ENCODE measurements at regions not wholly inside any gene's neighbourhood (a gene's known extent, or its start where the extent isn't known, plus 50 kb on each side); places are given as distances from the start of the nearest gene placed in this dataset.

- TF ChIP-seq CTCF (IDR thresholded peaks at IDR 0.05), result no peak
- no peak for DNase-seq (ENCODE audit: extremely low spot score, unreplicated experiment)
- peaks cover 27% of the 10 kb centered on the region for H3K4me1 Mint-ChIP-seq (ENCODE audit: unreplicated experiment)
Observed at GRCh38 chr3:154887869-154888268, 192.2 kb upstream of the MME start.

DNA sequence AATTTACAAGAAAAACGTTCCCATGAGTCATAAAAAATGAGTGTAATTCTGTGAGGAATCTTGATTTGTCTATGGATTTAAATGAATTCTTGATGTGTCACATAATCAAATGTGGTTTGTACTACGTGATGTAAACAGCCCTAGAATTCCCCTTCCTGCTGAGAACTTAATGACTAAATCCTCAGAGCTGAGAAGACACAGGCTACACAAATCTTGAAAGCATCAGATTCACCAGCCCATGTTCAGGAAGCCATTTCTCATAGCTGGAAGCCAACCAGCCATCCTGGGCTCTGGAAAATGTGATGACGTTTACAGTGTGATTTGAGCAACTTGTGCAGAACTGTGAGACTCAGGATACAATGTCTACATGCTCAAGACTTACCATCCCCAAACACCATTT, 193.7 kb upstream of the MME start:
- no peak for TF ChIP-seq CTCF (IDR thresholded peaks at IDR 0.05)
- Mint-ChIP-seq H3K36me3 (ENCODE audit: unreplicated experiment) (peaks cover 3% of the 10 kb centered on the region), H3K27me3 (ENCODE audit: unreplicated experiment) (no peaks in the 10 kb centered on the region), H3K4me3 (ENCODE audit: unreplicated experiment) (no peak overlapping the region), H3K27ac (ENCODE audit: unreplicated experiment) (peak overlapping the region; percentile 72), H3K9me3 (ENCODE audit: unreplicated experiment) (peaks cover 9% of the 10 kb centered on the region), H3K4me1 (ENCODE audit: unreplicated experiment) (peaks cover 27% of the 10 kb centered on the region)
- no peak for DNase-seq (ENCODE audit: extremely low spot score, unreplicated experiment)

More at GRCh38 chr3:154887869-154888268, 192.2 kb upstream of the MME start:
- Mint-ChIP-seq H3K27me3 (ENCODE audit: unreplicated experiment) (no peaks in the 10 kb centered on the region), H3K4me3 (ENCODE audit: unreplicated experiment) (no peak overlapping the region), H3K9me3 (ENCODE audit: unreplicated experiment) (peaks cover 9% of the 10 kb centered on the region), H3K36me3 (ENCODE audit: unreplicated experiment) (peaks cover 3% of the 10 kb centered on the region), H3K27ac (ENCODE audit: unreplicated experiment) (no peak overlapping the region)

DNA sequence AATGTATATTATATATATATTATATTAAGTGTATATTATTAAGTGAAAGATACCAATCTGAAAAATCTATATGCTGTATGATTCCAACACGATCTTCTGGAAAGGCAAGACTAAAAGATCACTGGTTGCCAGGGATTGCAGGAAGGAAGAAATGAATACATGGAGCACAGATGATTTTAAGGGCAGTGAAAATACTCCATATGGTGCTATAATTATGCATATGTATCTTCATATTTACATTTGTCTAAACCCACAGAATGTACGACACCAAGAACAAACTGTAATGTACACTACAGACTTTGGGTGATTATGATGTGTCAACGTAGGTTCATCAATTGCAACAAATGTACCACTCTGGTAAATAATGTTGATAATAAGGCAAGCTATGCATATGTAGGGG, 194.7 kb upstream of the MME start:
- Mint-ChIP-seq H3K27ac (ENCODE audit: unreplicated experiment) (no peak overlapping the region), H3K4me1 (ENCODE audit: unreplicated experiment) (peaks cover 21% of the 10 kb centered on the region), H3K9me3 (ENCODE audit: unreplicated experiment) (peaks cover 9% of the 10 kb centered on the region), H3K36me3 (ENCODE audit: unreplicated experiment) (peaks cover 3% of the 10 kb centered on the region), H3K27me3 (ENCODE audit: unreplicated experiment) (no peaks in the 10 kb centered on the region), H3K4me3 (ENCODE audit: unreplicated experiment) (no peak overlapping the region)
- no peak for TF ChIP-seq CTCF (IDR thresholded peaks at IDR 0.05)
- DNase-seq (ENCODE audit: extremely low spot score, unreplicated experiment), result no peak

GRCh38 chr3:154884952-154885351, 195.2 kb upstream of the MME start:
- Mint-ChIP-seq H3K36me3 (ENCODE audit: unreplicated experiment) (peaks cover 3% of the 10 kb centered on the region), H3K9me3 (ENCODE audit: unreplicated experiment) (peaks cover 9% of the 10 kb centered on the region), H3K27ac (ENCODE audit: unreplicated experiment) (no peak overlapping the region), H3K4me3 (ENCODE audit: unreplicated experiment) (no peak overlapping the region), H3K27me3 (ENCODE audit: unreplicated experiment) (no peaks in the 10 kb centered on the region), H3K4me1 (ENCODE audit: unreplicated experiment) (peaks cover 18% of the 10 kb centered on the region)
- no peak for DNase-seq (ENCODE audit: extremely low spot score, unreplicated experiment)
- TF ChIP-seq CTCF (IDR thresholded peaks at IDR 0.05), result no peak

DNA sequence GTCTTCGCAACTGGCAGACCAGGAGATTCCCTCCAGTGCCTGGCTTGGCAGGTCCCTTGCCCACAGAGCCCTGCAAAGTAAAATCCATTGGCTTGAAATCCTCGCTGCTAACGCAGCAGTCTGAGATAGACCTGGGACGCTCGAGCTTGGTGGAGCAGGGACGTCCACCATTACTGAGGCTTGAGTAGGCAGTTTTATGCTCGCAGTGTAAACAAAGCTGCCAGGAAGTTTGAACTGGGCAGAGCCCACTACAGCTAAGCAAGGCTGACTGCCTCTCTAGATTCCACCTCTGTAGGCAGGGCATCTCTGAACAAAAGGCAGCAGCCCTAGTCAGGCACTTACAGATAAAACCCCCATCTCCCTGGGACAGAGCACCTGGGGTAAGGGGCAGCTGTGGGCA, 205.0 kb upstream of the MME start:
- no peak for DNase-seq (ENCODE audit: extremely low spot score, unreplicated experiment)
- Mint-ChIP-seq H3K36me3 (ENCODE audit: unreplicated experiment) (no peaks in the 10 kb centered on the region), H3K27ac (ENCODE audit: unreplicated experiment) (no peak overlapping the region), H3K4me1 (ENCODE audit: unreplicated experiment) (peaks cover 2% of the 10 kb centered on the region), H3K27me3 (ENCODE audit: unreplicated experiment) (no peaks in the 10 kb centered on the region), H3K9me3 (ENCODE audit: unreplicated experiment) (peaks cover 3% of the 10 kb centered on the region), H3K4me3 (ENCODE audit: unreplicated experiment) (no peak overlapping the region)
- TF ChIP-seq CTCF (IDR thresholded peaks at IDR 0.05), result no peak
